ENCODE measurements at regions not wholly inside any gene's neighbourhood (a gene's known extent, or its start where the extent isn't known, plus 50 kb on each side); places are given as distances from the start of the nearest gene placed in this dataset.

GRCh38 chr16:5621826-5622225, 524.2 kb upstream of the EEF2KMT start:
- POLR2A ChIA-PET, result no interaction called here
- TF ChIP-seq, protein P1, sequence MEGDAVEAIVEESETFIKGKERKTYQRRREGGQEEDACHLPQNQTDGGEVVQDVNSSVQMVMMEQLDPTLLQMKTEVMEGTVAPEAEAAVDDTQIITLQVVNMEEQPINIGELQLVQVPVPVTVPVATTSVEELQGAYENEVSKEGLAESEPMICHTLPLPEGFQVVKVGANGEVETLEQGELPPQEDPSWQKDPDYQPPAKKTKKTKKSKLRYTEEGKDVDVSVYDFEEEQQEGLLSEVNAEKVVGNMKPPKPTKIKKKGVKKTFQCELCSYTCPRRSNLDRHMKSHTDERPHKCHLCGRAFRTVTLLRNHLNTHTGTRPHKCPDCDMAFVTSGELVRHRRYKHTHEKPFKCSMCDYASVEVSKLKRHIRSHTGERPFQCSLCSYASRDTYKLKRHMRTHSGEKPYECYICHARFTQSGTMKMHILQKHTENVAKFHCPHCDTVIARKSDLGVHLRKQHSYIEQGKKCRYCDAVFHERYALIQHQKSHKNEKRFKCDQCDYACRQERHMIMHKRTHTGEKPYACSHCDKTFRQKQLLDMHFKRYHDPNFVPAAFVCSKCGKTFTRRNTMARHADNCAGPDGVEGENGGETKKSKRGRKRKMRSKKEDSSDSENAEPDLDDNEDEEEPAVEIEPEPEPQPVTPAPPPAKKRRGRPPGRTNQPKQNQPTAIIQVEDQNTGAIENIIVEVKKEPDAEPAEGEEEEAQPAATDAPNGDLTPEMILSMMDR (conservative IDR thresholded peaks at IDR 0.05; ENCODE audit: low read length), result no peak
- TF ChIP-seq EZH2phosphoT487 (IDR thresholded peaks at IDR 0.05; ENCODE audit: borderline replicate concordance, low read depth, low read length), result no peak
- no peak overlapping the region for H3K27ac ChIP-seq (ENCODE audit: low read depth, low read length, poor library complexity, severe bottlenecking)
- intact Hi-C loops (cut with micrococcal nuclease; ENCODE audit: unreplicated experiment), result no loop called here
- H3K4me3 ChIP-seq (ENCODE audit: low read depth, low read length, poor library complexity, severe bottlenecking), result no peak overlapping the region
- no peaks in the 10 kb centered on the region for H4K20me1 ChIP-seq (ENCODE audit: insufficient read depth, low read length)
- no peaks in the 10 kb centered on the region for H3K79me2 ChIP-seq (ENCODE audit: insufficient read depth, low read depth, low read length)
- H3K4me2 ChIP-seq (ENCODE audit: low read length), result no peak overlapping the region
- CTCF ChIA-PET (ENCODE audit: unreplicated experiment), result no interaction called here
- no peak overlapping the region for H2AFZ ChIP-seq (ENCODE audit: low read length)
- H3K9me2 ChIP-seq (ENCODE audit: insufficient read depth, low read length), result no peaks in the 10 kb centered on the region
- no peaks in the 10 kb centered on the region for H3K4me1 ChIP-seq (ENCODE audit: insufficient read depth, low read length, poor library complexity, severe bottlenecking)
- no TSS peak for BruUV-seq (replicated peaks)
- H3K36me3 ChIP-seq (ENCODE audit: insufficient read depth, low read length), result no peaks in the 10 kb centered on the region
- DNase-seq (ENCODE audit: low spot score), result no peak
- no peaks in the 10 kb centered on the region for H3K9me3 ChIP-seq (ENCODE audit: low read length)

DNA sequence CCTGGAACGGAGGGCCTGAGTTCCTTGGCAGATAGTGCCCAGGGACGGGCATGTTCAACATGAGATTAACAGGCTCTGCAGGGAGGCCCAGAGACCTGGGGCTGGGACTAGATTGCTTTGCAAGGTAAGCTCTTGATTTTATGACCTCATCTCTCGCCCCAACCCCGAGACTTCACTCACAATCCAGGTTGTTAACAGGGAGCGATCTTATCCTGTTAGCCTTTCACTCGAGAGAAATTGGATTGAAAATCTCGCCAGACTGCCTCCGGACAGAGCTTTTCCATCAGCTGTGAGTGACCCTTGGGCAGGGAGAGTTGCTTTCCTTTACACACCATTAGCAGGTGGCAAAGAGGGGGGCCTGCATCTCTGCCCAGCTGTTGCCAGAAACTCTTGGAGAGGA, 521.7 kb upstream of the EEF2KMT start:
- Histone ChIP-seq H2AFZ (ENCODE audit: low read length) (no peak overlapping the region), H3K79me2 (ENCODE audit: insufficient read depth, low read depth, low read length) (no peaks in the 10 kb centered on the region), H4K20me1 (ENCODE audit: insufficient read depth, low read length) (no peaks in the 10 kb centered on the region), H3K4me3 (ENCODE audit: low read depth, low read length, poor library complexity, severe bottlenecking) (no peak overlapping the region), H3K36me3 (ENCODE audit: insufficient read depth, low read length) (no peaks in the 10 kb centered on the region), H3K4me1 (ENCODE audit: insufficient read depth, low read length, poor library complexity, severe bottlenecking) (no peaks in the 10 kb centered on the region), H3K9me3 (ENCODE audit: low read length) (no peaks in the 10 kb centered on the region), H3K27ac (ENCODE audit: low read depth, low read length, poor library complexity, severe bottlenecking) (no peak overlapping the region), H3K9me2 (ENCODE audit: insufficient read depth, low read length) (no peaks in the 10 kb centered on the region), H3K4me2 (ENCODE audit: low read length) (no peak overlapping the region)
- no peak for TF ChIP-seq EZH2phosphoT487 (IDR thresholded peaks at IDR 0.05; ENCODE audit: borderline replicate concordance, low read depth, low read length)
- TF ChIP-seq, protein P1 (conservative IDR thresholded peaks at IDR 0.05; ENCODE audit: low read length), result no peak
- intact Hi-C loops (cut with micrococcal nuclease; ENCODE audit: unreplicated experiment), result no loop called here
- ChIA-PET POLR2A (no interaction called here), CTCF (ENCODE audit: unreplicated experiment) (no interaction called here)
- no peak for DNase-seq (ENCODE audit: low spot score)
- BruUV-seq (replicated peaks), result no TSS peak

- CTCF ChIA-PET (ENCODE audit: unreplicated experiment), result interaction anchor here (0.6 to 1.1 kb wide), 2 partner anchors 15 to 102 kb away, joined by 3 to 4 read pairs; no protein-coding TSS in a partner anchor
- POLR2A ChIA-PET, result no interaction called here
- intact Hi-C loops (cut with micrococcal nuclease; ENCODE audit: unreplicated experiment), result no loop called here
Observed at GRCh38 chr16:5616841-5617240, 519.2 kb upstream of the EEF2KMT start.

More at GRCh38 chr16:5616841-5617240, 519.2 kb upstream of the EEF2KMT start:
- no peak for DNase-seq (ENCODE audit: low spot score)
- H3K4me2 ChIP-seq (ENCODE audit: low read length), result no peak overlapping the region
- TF ChIP-seq EZH2phosphoT487 (IDR thresholded peaks at IDR 0.05; ENCODE audit: borderline replicate concordance, low read depth, low read length), result no peak
- TF ChIP-seq, protein P1 (conservative IDR thresholded peaks at IDR 0.05; ENCODE audit: low read length), result no peak
- H3K79me2 ChIP-seq (ENCODE audit: insufficient read depth, low read depth, low read length), result no peaks in the 10 kb centered on the region
- H3K27ac ChIP-seq (ENCODE audit: low read depth, low read length, poor library complexity, severe bottlenecking), result no peak overlapping the region
- no peaks in the 10 kb centered on the region for H3K9me3 ChIP-seq (ENCODE audit: low read length)
- no TSS peak for BruUV-seq (replicated peaks)
- H3K9me2 ChIP-seq (ENCODE audit: insufficient read depth, low read length), result no peaks in the 10 kb centered on the region
- H2AFZ ChIP-seq (ENCODE audit: low read length), result no peak overlapping the region
- no peaks in the 10 kb centered on the region for H3K4me1 ChIP-seq (ENCODE audit: insufficient read depth, low read length, poor library complexity, severe bottlenecking)
- no peaks in the 10 kb centered on the region for H4K20me1 ChIP-seq (ENCODE audit: insufficient read depth, low read length)
- no peaks in the 10 kb centered on the region for H3K36me3 ChIP-seq (ENCODE audit: insufficient read depth, low read length)
- H3K4me3 ChIP-seq (ENCODE audit: low read depth, low read length, poor library complexity, severe bottlenecking), result no peak overlapping the region
